GM19043 (cell line): ENCODE measurements at regions not wholly inside any gene's neighbourhood (a gene's known extent, or its start where the extent isn't known, plus 50 kb on each side); places are given as distances from the start of the nearest gene placed in this dataset.
"Not testable (repeated sequence)": the region's sequence is repeated elsewhere in the genome, so short reads cannot be mapped to it uniquely, and the experiment has no call there.

Experiments
- ATAC-seq: cut with Tn5 transposase; IDR thresholded peaks from one replicate; pipeline ENCODE4 v1.9.1; 2021; ENCODE audit warnings: low read depth; ENCODE audit not compliant: unreplicated experiment

DNA sequence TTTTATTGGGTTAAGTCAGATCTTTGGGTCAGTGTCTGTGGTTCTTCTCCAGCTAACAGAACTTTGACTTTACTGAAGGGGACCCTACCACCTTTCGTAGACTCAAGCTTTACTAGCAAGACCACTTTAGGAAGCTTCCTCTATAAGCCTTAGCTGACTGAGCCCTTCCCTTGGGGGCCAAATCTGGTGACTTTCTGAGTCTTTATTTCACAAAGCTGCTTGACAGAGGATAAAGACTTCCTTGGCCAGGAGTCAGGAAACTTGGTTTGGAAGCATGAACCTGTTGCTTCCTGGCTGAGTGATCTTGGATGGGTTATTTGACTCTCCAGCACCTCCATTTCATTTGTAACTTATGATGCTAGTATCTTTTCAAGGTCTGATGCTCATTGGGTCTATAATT is 466.7 kb downstream of the TYW1 start:
- no peak for ATAC-seq

DNA sequence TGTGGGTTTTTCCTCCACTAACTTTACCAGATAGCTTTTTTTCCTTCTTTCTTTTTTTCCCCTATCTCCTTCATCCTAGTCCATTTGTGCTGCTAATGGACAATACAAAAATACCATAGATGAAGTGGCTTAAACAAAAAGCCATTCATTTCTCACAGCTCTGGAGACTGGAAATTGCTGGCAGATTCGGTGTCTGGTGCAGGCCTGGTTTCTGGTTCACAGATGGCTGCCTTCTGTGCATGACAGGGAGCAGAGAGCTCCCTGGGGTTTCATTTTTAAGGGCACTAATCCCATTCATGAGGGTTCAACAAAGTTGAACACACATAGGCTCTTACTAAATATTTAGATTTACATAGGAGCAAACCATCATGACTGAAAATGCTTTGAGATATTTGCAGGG is 467.4 kb downstream of the TYW1 start:
- no peak for ATAC-seq

DNA sequence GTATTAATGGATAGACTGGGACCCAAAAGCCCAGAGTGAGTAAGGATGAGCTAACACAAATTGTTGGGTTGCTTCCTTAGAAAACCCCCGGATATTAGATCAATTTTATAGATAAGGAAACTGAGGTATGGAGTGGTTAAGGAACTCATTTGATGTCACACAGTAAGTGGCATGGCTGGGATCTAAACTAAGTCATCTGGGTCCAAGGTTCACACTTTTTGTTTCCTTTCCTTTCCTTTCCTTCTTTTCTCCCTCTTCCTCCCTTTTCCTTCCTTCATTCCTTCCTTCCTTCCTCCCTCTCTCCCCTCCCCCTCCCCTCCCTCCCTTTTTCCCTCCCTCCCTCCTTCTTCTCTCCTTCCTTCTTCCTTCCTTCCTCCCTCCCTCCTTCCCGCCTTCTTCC is 469.5 kb downstream of the TYW1 start:
- no peak for ATAC-seq

DNA sequence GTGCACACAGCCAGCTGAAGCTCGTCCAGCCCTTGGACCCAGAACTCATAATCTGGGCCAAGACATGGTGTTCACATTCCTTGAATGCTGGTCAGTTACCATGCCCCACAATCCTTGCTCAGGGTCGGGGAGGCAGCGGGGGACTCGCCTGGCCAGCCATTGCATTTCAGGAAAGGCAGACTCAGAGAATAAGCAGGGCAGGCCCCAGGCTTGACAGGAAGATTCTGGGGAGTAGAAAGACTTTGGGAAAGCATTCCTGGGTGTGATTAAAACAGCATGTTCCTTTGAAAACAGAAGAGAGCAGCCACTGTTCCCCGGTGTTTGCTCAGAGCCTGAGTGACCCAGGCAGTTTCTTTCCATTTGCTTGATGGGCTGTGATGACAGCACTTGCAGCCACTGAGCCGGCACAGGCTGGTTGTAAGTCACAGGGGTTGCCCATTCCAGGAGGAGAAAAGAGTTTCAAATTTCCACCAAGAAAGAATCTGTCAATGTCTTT is 473.7 kb downstream of the TYW1 start:
- ATAC-seq: no peak

DNA sequence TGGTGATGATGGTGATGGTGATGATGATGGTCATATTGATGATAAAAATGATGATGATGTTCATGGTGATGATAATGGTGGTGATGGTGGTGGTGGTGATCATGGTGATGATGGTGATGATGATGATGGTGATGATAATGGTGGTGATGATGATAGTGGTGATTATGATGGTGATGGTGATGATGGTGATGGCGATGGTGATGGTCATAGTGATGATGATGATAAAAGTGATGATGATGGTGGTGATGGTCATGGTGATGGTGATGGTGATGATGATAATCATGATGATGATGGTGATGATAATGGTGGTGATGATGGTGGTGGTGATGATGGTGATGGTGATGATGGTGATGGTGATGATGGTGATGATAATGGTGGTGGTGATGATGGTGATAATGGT is 478.7 kb downstream of the TYW1 start:
- no peak for ATAC-seq

DNA sequence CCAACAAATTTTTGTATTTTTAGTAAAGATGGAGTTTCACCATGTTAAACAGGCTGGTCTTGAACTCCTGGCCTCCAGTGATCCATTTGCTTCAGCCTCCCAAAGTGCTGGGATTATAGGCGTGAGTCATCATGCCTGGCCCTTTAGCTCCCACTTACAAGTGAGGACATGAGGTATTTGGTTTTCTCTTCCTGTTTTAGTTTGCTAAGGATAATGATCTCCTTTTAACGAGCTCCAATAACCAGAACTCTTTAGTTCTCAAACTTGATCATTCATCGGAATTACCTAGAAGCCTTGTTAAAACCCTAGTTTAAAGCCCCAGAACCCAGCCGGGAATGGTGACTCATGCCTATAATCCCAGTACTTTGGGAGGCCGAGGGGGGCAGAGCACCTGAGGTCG is 481.4 kb downstream of the TYW1 start:
- no peak for ATAC-seq

DNA sequence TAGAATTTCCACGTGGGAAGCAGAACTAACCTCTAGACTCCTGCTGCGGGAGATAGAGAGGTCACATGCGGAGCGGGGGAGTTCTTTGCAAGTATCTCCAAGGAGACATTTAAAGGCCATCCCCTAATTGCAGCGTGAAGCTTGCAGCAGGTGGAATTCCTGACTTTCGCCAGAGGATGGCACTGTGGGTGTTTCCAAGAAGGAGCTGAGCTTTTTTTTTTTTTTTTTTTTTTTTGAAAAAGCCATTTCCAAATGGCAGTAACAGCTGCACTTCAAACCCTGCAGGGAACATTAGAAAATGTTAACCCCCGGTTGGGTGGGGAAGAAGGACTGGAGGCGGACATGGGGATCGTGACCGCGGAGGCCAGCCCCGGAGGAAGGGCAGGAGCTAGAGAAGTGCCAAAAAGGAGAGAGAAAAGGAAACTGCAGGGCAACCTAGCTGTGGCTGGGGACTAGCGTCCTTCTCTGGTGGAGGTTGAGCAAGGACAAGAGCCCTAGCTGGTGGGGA is 487.7 kb downstream of the TYW1 start:
- no peak for ATAC-seq

DNA sequence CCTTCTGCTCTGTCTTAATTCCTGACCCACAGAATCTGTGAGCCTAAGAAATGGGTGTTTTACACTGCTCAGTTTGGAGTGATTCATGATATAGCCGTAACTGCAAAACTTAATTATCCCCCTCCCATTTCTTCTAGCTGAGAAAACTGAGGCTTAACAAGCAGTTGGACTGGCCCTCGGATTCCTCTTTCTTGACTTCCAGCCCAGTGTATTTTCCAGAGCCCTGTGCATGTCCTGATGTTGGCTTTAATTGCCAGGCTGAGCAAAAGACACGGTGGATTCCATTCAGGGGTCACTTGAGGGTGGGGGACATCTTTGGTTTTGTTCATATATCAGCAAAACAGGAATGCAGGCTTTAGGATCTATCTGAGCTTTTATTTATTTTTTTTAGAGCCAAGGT is 489.8 kb downstream of the TYW1 start:
- ATAC-seq: no peak

DNA sequence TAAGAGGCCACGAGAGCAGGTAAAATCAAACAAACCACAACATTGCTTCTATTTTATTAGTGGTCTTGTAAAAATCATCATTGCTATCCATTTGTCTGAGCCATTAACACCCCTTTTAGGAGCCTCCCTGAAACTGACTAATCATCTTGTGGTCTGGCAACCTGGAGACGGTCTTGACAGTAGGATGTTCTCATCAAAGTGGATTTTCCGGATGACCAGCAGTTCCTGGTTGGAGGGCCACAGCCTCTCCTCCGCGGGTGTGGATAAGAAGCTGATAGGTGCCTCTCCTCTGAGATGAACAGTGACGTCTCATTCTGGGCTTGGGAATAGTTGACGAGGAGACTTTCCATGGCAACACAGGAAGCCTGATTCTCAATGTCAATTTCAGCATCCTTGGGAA is 490.7 kb downstream of the TYW1 start:
- ATAC-seq: no peak

DNA sequence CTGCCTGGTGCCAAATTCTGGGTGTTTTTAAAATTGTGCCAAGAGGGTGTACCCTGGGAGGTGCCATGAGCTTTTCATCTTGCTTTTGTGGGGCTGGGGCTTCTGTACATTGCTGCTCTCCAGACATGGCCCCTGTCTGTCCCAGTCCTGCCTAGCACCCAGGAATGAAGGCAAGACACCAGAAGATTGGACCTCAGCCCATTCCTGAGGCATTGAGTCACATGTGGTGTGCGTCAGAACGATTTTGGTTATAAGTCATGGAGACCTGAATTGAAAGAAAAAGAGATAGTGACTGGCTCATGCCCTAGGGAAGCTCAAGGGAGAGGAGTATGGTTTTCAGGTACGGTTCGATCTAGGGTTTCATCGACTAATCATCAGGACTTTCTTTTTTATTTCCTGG is 493.2 kb downstream of the TYW1 start:
- no peak for ATAC-seq

DNA sequence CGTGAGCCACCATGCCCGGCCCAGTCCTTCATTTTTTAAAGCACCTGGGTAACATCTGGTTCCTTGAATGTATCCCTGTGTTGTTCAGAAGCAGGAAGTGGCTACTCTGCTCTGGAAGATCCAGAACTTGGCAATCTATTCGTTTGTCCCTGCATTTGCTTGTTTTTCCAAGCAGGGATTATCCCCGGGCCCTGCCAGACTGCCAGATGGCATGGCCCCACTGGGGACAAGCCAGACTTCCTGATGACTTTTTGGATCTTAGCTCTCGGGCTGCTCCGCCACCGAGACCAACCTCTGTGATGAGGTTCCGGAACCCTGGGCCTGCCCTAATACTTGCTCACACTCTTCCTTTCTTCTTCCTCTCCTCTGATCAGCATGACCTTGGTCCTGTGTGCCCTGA is 496.7 kb downstream of the TYW1 start:
- ATAC-seq: no peak

DNA sequence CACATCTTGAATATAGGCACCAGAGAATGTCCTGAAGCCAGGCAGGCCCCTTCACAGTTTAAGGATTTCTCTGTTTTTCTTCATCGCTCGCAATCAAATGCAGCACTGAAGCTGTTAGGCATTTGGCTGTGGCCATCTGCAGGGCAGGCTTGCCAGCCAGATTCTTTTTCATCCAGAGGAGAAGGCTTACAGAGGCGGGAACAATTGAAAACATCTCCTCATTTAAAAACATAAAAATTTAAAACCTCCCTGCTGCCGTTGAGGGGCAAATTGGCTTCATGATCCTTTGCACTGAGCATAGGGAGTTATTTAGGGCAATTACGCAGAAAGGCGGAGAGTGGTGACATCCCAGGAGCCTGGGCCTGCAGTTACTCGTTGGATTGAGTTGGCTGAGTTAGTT is 500.0 kb downstream of the TYW1 start:
- ATAC-seq: no peak

DNA sequence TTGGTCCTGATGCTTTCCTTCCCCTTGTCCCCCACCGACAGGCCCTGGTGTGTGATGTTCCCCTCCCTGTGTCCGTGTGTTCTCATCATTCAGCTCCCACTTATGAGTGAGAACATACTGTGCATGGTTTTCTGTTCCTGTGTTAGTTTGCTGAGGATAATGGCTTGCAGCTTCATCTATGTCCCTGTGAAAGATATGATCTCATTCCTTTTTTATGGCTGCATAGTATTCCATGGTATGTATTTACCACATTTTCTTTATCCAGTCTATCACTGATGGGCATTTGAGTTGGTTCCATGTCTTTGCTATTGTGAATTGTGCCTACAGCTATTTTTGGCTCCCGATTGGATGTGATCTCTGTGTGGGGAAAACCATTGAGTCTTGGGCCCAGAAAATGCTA is 501.3 kb downstream of the TYW1 start:
- ATAC-seq: not testable (repeated sequence)

DNA sequence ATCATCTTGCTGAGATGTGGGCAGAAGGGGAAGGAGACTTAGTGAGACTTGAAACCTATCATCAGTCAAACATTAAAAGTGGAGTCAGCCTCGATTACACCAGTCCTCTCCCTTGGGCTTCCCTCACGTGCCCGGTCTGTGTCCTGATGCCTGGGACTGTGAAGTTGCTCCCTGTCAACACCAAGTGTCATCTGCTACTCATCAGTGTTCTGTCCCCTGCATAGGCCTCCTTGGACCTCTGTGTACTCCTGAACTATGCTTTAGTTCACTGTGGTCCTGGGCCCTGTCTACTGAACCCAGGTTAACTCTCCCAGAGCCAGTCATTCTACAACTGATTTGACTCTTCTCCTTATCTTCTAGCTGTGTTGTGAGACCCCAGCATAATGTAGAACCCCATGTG is 506.3 kb downstream of the TYW1 start:
- no peak for ATAC-seq

DNA sequence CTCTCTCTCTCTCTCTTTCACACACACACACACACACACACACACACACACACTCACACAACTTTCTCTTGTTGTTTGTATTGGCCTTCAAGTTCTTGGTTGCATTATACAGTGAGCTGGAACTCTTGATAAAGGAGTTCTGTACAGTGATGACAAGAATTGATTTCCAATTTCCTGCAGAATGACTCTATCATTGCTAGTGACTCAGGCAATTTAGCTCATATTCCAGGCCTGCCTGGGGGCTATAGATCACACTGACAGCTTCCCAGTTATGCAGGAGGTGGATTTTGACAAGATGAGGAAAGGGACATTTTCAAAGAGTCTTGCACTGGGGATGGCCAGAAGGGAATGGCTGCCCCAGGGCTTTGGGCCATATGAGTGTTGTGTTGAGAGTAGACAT is 508.8 kb downstream of the TYW1 start:
- ATAC-seq: no peak

DNA sequence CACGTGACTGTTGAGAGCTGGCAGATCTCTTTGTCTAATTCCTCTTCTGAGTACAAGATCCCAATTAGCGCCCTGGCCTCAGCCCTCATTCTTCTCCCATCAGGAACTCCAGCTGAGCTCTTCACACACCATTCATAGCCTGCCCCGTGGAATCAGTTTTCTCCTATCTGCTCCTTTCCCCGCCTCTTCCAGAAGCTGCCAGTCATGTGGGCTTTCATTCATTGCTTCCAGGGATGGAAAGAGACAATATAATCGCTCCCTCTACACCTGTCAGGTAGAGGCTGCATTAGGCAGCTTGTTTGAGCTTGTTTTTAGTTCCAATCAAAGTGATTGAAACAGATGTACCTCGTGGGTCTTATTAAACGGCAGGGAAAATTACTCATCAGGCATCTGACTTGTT is 515.8 kb downstream of the TYW1 start:
- no peak for ATAC-seq

DNA sequence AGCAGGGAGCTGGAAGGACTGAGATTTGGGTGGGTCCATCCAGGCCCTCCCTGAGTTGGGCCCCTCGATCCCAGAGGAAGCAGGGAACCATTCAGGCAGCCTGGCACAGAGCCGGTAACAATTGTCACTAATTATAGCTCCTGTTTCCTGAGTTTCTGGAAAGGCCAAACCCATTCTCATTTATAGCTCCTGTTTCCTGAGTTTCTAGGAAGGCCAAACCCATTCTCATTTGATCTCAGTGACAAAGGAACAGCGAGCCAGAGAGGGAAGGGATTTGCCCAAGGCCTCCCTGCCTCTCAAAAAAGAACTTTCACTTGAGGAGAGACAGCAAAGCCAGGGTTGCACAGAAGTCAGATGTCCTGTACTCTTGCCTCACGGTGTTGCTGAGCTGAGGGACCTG is 521.9 kb downstream of the TYW1 start:
- no peak for ATAC-seq

DNA sequence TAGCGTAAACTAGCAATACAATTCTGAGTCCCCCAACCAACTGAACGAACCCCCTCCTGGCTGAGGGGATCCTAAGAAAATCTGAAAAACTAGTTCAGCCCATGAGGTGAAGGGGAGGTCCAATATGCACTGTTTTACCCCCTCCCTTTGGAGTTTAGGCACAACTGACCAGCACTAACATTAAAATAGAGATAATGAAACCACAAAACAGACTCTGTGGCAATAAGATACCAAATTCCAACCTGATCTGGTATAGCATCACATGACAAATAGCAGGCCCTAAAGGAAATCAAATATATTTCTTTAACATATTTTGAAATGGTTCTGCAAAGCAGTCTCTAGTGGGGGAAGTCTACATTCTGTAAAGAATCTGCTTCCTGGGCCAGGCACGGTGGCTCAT is 522.5 kb downstream of the TYW1 start:
- no peak for ATAC-seq

DNA sequence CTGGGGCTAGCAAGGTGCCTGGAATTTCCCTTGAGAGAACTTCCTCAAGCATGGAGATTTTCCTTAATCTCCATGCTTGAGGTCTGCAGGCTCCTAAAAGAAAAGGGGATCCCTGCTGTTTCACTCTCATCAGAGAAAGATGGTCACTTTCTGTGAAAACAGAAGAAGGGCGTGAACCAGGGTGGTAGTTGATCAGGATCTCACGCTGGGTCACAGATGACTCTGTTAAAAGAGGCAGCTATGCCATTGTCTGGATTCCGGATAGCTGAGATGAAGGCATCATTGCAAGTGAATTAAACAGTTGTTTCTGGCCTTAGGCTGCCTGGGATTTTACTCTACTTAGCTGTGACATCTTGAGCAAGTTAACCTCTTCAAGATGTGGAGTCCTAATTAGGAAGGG is 525.9 kb downstream of the TYW1 start:
- ATAC-seq: no peak

DNA sequence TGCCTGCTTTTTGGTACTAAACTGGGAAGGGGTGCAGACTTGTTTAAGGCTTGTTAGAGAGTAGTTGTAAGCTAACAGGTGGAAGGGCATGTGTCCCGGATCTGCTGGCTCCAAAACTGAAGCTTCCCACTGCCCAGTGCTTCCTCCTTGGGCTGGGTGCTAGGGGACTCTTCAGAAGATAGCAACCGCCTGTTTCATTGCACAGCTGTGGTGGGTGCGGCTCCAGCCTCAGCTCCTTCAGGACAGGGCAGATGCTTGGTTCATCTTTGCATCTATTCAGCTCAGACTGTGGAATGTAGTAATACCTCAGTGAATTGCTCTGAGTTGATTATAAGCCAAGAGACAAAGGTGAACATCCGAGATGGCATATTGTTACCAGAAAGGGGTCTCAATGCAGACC is 527.1 kb downstream of the TYW1 start:
- ATAC-seq: no peak

DNA sequence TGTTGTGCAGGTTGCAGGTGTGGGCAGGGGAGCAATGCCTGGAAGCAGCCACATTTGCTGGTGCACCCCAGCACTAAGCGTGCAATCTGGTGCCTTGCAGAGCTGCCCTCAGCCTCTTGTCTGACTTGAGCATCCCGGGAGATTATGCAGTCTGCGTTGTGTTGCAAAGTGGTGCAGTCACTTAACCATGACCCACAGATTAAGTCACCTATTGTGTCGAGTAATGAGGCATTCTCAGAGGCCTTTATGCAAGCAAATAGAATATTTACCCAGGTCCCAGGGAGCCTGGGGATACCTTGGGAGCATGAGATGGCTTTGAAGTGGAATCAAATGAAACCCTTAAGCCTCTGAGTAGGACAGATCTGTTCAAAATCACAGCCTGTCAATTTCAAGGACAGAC is 529.0 kb downstream of the TYW1 start:
- ATAC-seq: no peak

DNA sequence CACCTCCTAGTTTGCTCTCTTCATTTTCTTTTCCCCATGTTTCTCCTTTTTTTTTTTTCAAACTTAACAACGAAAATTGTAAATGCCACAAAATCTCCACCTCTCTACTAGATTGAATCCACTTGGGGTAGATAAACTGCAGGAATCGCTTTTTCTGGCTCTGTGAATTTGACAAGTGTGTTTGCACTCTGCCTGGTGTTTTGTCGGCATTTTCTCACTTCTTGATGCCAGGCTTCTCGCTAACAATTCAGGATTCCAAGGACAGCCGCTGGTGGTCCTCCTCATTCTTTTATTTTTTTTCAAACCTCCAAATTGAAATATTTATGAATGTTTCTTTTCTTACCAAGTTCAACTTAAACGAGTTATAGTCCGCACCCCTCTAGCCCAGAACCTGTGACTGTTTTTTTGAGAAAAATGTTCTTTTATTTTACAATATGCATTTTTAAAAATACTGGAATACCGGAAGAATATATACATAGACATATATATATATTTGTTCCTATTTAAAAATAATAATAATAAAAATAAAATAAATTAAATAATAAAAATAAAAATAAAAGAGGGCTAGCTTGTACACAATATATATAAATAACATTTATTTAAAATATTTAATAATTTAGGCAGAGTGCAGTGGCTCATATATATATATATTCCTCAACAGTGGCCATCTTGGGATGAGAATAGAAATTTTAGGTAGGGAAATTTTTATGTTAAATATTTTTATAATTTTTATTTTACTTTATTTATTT is 538.8 kb downstream of the TYW1 start:
- no peak for ATAC-seq

DNA sequence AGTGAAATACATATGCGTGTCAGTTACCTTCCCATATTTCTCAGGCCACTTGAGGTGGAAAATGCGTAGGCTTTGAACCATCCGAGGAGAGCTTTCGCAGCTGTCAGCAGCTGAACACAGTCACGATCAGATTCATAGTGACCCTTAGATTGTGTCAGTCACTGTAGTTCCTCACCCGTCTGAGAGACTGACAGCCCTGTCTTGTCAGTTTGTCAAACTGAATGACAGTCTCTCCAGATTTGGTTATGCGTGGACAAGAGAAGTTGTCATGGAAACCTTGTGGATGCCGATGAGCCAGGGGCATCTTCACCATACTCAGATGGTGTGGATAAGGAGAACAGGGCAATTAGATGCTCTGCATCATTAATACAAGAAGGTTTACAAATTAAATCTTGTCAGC is 546.3 kb downstream of the TYW1 start:
- no peak for ATAC-seq
